D721Med (cell line): ENCODE measurements at regions not wholly inside any gene's neighbourhood (a gene's known extent, or its start where the extent isn't known, plus 50 kb on each side); places are given as distances from the start of the nearest gene placed in this dataset.
"Not testable (repeated sequence)": the region's sequence is repeated elsewhere in the genome, so short reads cannot be mapped to it uniquely, and the experiment has no call there.

ENCODE experiments used
- DNase-seq: peaks from one replicate; pipeline ENCODE4 v3.0.0; 2011; ENCODE audit warnings: low spot score; ENCODE audit not compliant: insufficient read length
- FAIRE-seq: peaks from 2 replicates; lab custom pipeline; 2011; peaks lifted over from hg19 to GRCh38; lab: Jason Lieb, UNC
- TF ChIP-seq, protein P1 (sequence below): IDR thresholded peaks from 2 replicates; pipeline ENCODE4 v1.5.1; 2012; ENCODE audit warnings: mild to moderate bottlenecking, control low read depth; ENCODE audit not compliant: insufficient read depth; ENCODE audit errors: missing control alignments

DNA sequence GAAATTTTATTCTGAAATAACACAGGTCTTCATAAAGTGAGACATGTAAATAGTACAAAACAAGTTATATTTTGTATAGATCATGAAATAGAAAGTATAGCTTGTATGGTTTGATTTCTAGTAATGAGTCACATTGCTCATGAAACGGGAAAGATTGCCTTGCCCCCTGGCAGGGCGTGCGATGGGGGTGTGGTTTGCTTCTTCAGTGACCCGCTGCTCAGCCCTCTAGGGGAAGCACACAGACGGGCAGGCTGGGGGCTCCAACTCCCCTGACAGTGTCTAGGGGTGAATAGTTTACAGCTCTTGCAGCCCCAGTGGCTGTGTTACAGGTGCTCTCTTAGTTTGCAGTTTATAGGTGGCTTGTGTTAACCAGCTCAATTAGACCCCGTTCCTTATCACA is 170.5 kb upstream of the RGS17 start:
- DNase-seq (no peak), FAIRE-seq (no peak)
- TF ChIP-seq, protein P1, sequence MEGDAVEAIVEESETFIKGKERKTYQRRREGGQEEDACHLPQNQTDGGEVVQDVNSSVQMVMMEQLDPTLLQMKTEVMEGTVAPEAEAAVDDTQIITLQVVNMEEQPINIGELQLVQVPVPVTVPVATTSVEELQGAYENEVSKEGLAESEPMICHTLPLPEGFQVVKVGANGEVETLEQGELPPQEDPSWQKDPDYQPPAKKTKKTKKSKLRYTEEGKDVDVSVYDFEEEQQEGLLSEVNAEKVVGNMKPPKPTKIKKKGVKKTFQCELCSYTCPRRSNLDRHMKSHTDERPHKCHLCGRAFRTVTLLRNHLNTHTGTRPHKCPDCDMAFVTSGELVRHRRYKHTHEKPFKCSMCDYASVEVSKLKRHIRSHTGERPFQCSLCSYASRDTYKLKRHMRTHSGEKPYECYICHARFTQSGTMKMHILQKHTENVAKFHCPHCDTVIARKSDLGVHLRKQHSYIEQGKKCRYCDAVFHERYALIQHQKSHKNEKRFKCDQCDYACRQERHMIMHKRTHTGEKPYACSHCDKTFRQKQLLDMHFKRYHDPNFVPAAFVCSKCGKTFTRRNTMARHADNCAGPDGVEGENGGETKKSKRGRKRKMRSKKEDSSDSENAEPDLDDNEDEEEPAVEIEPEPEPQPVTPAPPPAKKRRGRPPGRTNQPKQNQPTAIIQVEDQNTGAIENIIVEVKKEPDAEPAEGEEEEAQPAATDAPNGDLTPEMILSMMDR = no peak

DNA sequence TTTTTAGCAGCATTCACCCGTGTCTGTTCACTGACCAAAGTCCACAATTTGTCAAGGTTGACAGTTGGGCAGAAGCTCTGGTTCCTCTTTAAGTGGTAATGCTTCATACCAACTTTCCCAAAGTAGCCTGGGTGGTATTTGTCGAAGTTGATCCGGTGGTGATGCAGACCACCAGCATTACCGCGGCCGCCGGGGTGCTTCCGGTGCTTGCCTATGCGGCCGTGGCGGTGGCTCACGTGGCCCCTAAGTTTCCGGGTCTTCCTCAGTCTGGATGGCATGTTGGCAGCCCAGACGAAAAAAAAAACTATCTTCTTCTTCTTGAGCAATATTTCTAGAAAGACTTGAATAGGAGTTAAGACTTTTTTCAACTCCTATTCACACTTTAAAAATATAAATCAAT is 151.4 kb upstream of the RGS17 start:
- not testable (repeated sequence) for FAIRE-seq

DNA sequence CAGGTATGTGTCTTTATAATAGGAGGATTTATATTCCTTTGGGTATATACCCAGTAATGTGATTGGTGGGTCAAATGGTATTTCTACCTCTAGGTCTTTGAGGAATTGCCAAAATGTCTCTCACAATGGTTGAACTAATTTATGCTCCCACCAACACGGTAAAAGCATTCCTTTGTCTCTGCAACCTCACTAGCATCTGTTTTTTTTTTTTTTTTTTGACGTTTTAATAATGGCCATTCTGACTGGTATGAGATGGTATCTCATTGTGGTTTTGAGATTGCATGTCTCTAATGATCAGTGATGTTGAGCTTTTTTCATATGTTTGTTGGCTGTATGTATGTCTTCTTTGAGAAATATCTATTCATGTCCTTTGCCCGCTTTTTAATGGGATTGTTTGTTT is 144.9 kb upstream of the RGS17 start:
- DNase-seq = no peak
- no peak for FAIRE-seq
- TF ChIP-seq, protein P1 = no peak

More for the DNA sequence above, 151.4 kb upstream of the RGS17 start:
- not testable (repeated sequence) for DNase-seq

DNA sequence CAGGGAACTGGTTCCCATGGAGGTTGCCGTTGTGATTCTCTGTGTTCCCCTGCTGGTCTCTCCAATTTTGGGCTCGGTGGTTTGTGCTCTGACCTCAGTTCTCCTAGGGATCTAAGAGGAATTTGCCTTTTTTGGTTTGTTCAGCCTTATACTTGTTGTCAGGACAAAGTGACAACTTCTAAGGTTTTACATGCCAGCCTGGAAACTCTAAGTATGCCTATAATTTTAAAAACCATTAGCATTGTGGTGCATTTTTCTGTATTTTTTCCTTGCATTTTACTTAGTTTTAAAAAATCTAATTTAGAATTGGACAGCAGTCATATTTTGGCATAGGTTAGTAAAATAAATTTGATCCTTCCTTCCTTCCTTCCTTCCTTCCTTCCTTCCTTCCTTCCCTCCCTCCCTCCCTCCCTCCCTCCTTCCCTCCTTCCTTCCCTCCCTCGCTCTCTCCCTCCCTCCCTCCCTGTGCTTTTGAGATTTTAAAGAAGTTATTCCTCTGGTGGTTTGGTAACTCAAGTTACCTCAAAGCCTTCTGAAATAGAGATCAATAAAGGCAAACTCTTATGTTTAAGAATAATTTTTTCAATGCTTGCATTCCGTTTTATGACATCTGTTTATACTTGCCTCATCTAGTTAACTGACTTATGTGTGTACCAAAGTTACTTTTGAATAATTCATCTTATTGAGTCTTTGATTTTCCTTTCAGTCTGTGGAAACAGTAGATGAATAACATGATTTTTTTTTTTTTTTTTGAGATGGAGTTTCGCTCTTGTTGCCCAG is 141.3 kb upstream of the RGS17 start:
- TF ChIP-seq, protein P1 = no peak
- FAIRE-seq (no peak), DNase-seq (no peak)

DNA sequence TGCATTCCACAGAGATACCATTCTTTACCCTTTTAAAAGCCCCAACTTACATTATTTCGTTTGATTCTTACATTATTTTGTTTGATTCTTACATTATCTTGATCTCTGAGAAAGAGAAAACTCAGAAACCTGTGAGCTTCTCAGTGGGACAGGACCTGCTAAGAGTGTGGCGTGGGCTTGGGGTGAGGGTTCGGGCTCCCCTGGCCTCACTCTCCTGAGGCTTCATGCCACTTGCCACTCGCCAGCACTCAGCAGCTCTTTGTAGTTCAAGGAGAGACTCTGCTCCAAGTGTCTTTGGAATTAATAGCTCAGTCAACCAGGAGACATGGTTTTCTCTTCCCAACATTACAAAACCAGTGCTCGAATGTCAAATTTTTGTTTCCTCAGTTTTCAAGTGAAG is 132.4 kb upstream of the RGS17 start:
- FAIRE-seq (no peak), DNase-seq (no peak)
- TF ChIP-seq, protein P1 = no peak

DNA sequence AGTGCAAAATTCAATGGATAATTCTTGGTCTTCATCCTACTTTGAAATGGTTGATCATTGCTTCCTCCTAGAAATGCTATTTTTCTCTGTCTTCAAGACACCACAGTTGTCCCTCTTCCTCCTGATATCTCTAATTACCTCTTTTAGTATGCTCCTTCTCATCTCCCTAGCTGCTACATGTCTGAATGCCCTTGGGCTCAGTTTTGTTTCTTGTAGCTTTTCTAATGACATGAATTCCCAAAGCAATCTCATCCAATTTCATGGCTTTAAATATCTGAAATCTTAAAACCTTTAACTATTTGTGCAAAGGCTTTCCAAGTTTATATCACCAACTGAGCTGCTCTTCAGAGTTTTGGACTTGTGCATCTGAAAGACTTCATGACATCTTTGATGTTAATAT is 120.2 kb upstream of the RGS17 start:
- DNase-seq (no peak), FAIRE-seq (no peak)

DNA sequence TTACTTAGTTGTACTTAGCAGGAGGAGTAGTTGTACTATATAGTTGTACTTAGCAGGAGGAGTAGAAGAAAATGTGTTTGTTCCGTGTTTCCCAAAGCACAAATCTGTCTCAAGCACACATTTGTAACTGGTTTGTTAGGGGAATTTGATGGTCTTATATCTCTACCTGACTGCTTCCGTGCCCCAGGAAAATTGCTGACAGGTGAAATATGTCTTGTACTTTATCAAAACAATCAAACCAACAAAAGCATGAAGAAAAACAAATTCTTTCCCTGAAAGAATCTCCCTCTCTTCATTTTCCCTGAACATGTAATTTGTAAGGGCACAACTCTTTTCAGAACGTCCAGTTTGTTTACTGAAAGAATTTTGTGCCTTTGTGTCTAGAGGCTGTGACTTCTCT is 106.6 kb upstream of the RGS17 start:
- no peak for DNase-seq
- TF ChIP-seq, protein P1 = no peak
- no peak for FAIRE-seq

More for the DNA sequence above, 120.2 kb upstream of the RGS17 start:
- TF ChIP-seq, protein P1 = no peak
